Activated naive CD8-positive, alpha-beta T cell treated with anti-CD3 and anti-CD28 coated beads, Interleukin-2, amount 10 ng/mL, durations not matched to agents 7 days and 5 days (primary cell): ENCODE measurements at regions not wholly inside any gene's neighbourhood (a gene's known extent, or its start where the extent isn't known, plus 50 kb on each side); places are given as distances from the start of the nearest gene placed in this dataset.

Experiments
- ATAC-seq: fragments of 150-1000 bp; cut with Tn5 transposase; one replicate; pipeline ENCODE4 v1.10.0; 2021; ENCODE audit warnings: low read depth, moderate library complexity
- POLR2A ChIA-PET: fragments of 350-600 bp; sonication (Branson Sonifier 250); formaldehyde crosslinking; loops from one replicate; lab custom pipeline; 2021; ENCODE audit warnings: antibody characterized with exemption; lab: Charles Lee
- DNase-seq: peaks from one replicate; pipeline ENCODE4 v3.0.0; 2021
- H3K27ac Mint-ChIP-seq: one replicate; pipeline ENCODE4 v1.8.0; 2022; ENCODE audit warnings: mild to moderate bottlenecking, mixed read lengths
- H3K27me3 Mint-ChIP-seq: one replicate; pipeline ENCODE4 v1.8.0; 2022; ENCODE audit warnings: mild to moderate bottlenecking, moderate library complexity, mixed read lengths
- H3K36me3 Mint-ChIP-seq: one replicate; pipeline ENCODE4 v1.8.0; 2021; ENCODE audit warnings: mild to moderate bottlenecking, mixed read lengths
- H3K4me1 Mint-ChIP-seq: one replicate; pipeline ENCODE4 v1.8.0; 2021; ENCODE audit warnings: mixed read lengths
- H3K4me3 Mint-ChIP-seq: one replicate; pipeline ENCODE4 v1.8.0; 2022; ENCODE audit warnings: mild to moderate bottlenecking, moderate library complexity, mixed read lengths
- H3K9me3 Mint-ChIP-seq: one replicate; pipeline ENCODE4 v1.8.0; 2021; ENCODE audit warnings: mixed read lengths

DNA sequence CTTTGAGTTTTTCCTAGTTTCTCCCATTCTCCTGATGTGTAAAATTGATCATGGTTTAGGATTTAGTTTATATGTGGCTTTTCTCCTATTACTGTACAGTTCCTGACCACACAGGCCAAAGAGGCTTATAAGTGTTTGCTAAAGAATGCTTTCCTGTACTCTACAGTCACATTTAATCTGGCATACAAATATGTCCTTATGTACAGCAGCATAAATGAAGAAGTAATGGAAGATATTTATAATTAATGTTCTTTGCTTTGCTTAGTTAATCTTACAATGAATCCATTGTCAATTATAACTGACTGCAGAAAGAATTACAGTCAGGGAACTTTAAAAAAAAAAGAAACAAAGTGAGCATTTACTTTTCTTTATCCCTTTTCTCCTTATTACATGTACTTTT is 293.9 kb downstream of the KCNC2 start:
- Mint-ChIP-seq H3K4me3 (no peak overlapping the region), H3K27ac (no peak overlapping the region), H3K4me1 (no peaks in the 10 kb centered on the region), H3K36me3 (no peaks in the 10 kb centered on the region), H3K27me3 (no peaks in the 10 kb centered on the region), H3K9me3 (no peaks in the 10 kb centered on the region)
- POLR2A ChIA-PET = no interaction called here
- no peak for DNase-seq
- ATAC-seq = no peak

DNA sequence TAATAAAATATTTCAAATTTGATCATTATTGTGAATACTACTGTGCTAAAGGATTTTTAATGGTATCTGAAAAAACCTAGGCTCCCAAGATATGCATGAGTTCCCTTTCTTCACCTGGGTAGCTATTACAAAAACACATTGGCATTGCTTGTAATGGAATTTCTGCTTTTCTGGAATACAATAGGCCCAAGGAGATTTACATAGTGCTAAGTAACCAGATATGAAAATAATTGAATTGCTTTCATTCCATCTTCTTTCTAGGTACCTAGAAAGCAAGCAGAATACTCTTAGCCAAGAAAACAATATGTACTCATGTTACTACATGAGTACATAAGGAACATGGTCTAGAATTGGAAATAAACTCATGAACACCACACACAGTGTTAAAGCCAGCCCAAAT is 291.9 kb downstream of the KCNC2 start:
- POLR2A ChIA-PET = no interaction called here
- no peaks in the 10 kb centered on the region for H3K27me3 Mint-ChIP-seq
- peaks cover 1% of the 10 kb centered on the region for H3K9me3 Mint-ChIP-seq
- no peak overlapping the region for H3K27ac Mint-ChIP-seq
- no peak overlapping the region for H3K4me3 Mint-ChIP-seq
- H3K36me3 Mint-ChIP-seq = no peaks in the 10 kb centered on the region
- no peaks in the 10 kb centered on the region for H3K4me1 Mint-ChIP-seq
- DNase-seq (no peak), ATAC-seq (no peak)

DNA sequence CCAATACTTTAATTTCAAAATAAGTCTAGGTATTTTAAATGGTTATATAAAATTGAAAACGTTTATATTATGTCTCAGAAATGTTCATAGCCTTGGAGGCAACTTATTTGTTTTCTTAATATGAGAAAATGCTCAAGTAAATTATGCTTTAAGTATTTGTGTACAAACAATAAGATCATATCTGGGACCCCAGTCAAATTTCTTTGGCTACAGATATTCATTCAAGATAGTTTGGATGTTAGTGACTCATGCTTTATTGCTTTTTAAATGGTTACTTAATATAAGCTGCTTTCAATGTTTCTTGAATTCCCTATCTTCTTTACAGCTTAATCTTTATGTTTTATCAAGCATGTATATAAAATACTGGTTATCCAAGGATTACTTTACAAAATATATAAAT is 291.3 kb downstream of the KCNC2 start:
- no peaks in the 10 kb centered on the region for H3K27me3 Mint-ChIP-seq
- H3K36me3 Mint-ChIP-seq = no peaks in the 10 kb centered on the region
- POLR2A ChIA-PET = no interaction called here
- ATAC-seq (no peak), DNase-seq (no peak)
- H3K4me1 Mint-ChIP-seq = no peaks in the 10 kb centered on the region
- H3K9me3 Mint-ChIP-seq = peaks cover 2% of the 10 kb centered on the region
- no peak overlapping the region for H3K27ac Mint-ChIP-seq
- H3K4me3 Mint-ChIP-seq = no peak overlapping the region

DNA sequence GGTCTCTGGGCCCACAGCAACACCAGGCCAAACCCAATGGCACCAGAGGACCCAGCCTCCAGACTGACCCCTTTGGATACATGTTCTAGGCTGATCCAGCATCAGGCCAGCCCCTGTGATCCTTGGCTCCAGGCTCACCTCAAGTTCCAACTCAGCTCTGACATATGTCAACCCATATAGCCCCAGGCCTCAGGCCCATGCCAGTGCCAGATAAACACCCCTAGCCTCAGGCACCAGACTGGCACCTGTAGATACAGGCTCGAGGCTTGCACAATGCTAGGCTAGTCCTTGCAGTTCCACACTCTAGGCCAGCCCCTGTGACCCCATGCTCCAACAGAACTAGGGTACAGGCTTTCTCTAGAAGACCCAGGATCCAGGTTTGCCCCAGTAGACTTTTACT is 287.5 kb downstream of the KCNC2 start:
- no peak overlapping the region for H3K27ac Mint-ChIP-seq
- ATAC-seq = no peak
- no peak overlapping the region for H3K4me3 Mint-ChIP-seq
- DNase-seq = no peak
- H3K9me3 Mint-ChIP-seq = peaks cover 10% of the 10 kb centered on the region
- peaks cover 1% of the 10 kb centered on the region for H3K36me3 Mint-ChIP-seq
- H3K27me3 Mint-ChIP-seq = no peaks in the 10 kb centered on the region
- POLR2A ChIA-PET = no interaction called here
- no peaks in the 10 kb centered on the region for H3K4me1 Mint-ChIP-seq

DNA sequence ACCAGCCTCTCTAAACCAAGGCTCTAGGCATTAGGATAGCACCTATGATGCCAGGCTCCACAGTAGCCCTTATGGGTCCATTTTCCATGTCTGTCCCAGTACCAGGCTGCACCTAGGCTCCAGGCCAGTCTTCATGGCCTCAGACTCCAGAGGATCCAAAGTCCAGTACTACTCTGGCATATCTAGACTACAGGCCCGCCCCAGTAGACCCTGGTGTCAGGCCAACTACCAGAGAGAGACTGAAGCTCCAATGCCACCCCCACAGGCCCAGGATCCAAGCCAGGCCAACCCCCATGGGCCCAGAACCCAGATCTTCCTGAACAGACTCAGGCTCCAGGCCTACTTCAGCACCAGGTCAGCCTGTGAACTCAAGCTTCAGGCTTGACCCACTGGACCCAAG is 287.0 kb downstream of the KCNC2 start:
- peaks cover 11% of the 10 kb centered on the region for H3K9me3 Mint-ChIP-seq
- no peaks in the 10 kb centered on the region for H3K27me3 Mint-ChIP-seq
- no peak overlapping the region for H3K27ac Mint-ChIP-seq
- DNase-seq = no peak
- H3K36me3 Mint-ChIP-seq = peaks cover 1% of the 10 kb centered on the region
- POLR2A ChIA-PET = no interaction called here
- no peak for ATAC-seq
- H3K4me1 Mint-ChIP-seq = no peaks in the 10 kb centered on the region
- no peak overlapping the region for H3K4me3 Mint-ChIP-seq

DNA sequence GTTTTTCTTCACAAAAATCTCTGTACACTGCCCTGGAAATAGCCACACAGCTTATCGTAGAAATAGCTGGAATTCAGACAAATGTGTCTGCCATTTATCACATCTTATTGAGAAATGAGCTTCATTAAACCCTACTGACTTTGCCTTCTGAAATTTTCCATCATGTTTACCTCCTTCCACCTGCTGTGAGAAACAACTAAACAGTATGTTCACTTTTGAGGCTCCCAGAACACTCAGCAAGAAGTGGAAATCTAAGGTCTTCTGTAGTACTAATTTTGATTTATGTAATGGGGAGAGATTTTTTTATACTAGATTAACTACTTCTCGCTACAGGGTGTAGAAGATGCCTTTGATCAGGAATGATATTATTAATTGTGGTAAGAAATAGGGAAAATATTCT is 268.0 kb downstream of the KCNC2 start:
- POLR2A ChIA-PET = no interaction called here
- ATAC-seq = no peak
- H3K4me3 Mint-ChIP-seq = no peak overlapping the region
- peaks cover 3% of the 10 kb centered on the region for H3K9me3 Mint-ChIP-seq
- no peak for DNase-seq
- no peaks in the 10 kb centered on the region for H3K36me3 Mint-ChIP-seq
- no peak overlapping the region for H3K27ac Mint-ChIP-seq
- no peaks in the 10 kb centered on the region for H3K27me3 Mint-ChIP-seq
- H3K4me1 Mint-ChIP-seq = peaks cover 10% of the 10 kb centered on the region

DNA sequence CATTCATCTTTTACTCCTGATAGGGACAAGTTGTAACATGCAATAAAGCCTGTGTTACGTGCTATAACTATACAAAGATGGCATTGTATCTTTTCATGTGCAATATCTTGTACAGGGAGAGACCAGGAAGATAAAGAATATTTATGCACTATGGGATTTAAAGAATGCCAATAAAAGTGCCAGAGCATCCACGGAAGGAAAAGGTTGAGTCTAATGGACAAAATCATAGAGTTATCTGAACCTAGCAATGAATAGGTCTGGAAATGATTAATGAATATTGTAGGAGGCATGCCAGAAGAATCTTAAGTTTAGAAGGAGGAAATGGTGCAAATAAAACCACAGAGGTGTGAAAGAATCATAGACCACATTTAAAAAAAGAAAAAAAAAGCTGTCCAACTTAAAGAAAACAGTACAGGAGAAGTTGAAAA is 263.9 kb downstream of the KCNC2 start:
- Mint-ChIP-seq H3K27me3 (no peaks in the 10 kb centered on the region), H3K36me3 (no peaks in the 10 kb centered on the region), H3K4me1 (peaks cover 10% of the 10 kb centered on the region), H3K27ac (peak overlapping the region; percentile 75), H3K9me3 (no peaks in the 10 kb centered on the region), H3K4me3 (peak overlapping the region; percentile 53)
- no peak for DNase-seq
- peak; percentile 60 for ATAC-seq
- POLR2A ChIA-PET = no interaction called here

DNA sequence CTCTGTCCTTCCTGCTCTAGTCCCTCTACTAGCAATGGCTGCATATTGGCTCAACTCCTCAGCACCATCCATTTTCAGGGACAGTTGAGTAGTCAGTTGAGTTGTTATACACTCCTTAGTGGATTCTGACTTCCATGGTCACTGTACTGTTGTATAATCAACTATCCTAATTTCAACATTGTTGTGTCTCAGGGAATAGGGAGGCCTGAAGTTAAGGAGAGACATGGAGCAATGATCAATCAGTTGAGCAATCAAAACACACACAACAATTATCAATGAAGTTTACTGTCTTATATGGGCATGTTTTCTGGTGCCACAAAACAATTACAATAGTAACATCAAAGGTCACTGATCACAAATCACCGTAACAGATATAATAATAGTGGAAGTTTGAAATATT is 255.9 kb downstream of the KCNC2 start:
- Mint-ChIP-seq H3K36me3 (no peaks in the 10 kb centered on the region), H3K4me3 (no peak overlapping the region), H3K27me3 (no peaks in the 10 kb centered on the region), H3K9me3 (no peaks in the 10 kb centered on the region), H3K4me1 (no peaks in the 10 kb centered on the region), H3K27ac (no peak overlapping the region)
- DNase-seq (no peak), ATAC-seq (no peak)
- POLR2A ChIA-PET = no interaction called here

DNA sequence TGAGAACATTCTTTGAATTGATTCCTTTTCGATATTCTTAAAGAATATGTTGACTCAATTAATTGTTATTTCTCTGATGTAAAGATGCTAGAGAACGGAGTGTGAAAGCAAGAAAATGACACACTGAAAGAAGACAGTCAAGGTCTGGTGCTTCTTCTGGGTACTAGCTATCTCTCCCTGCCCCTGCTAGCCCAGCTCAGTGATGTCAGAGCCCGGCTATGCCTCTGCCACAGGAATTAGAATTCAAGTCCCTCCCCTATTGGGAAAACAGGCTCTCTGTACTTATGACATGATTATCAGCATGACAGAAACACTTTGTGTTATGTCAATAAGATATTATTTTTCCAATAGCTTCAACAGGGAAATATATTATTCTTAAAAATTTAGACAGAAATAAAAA is 252.4 kb downstream of the KCNC2 start:
- Mint-ChIP-seq H3K9me3 (no peaks in the 10 kb centered on the region), H3K27ac (no peak overlapping the region), H3K4me1 (no peaks in the 10 kb centered on the region), H3K4me3 (no peak overlapping the region), H3K36me3 (no peaks in the 10 kb centered on the region), H3K27me3 (no peaks in the 10 kb centered on the region)
- DNase-seq = no peak
- no peak for ATAC-seq
- POLR2A ChIA-PET = no interaction called here

DNA sequence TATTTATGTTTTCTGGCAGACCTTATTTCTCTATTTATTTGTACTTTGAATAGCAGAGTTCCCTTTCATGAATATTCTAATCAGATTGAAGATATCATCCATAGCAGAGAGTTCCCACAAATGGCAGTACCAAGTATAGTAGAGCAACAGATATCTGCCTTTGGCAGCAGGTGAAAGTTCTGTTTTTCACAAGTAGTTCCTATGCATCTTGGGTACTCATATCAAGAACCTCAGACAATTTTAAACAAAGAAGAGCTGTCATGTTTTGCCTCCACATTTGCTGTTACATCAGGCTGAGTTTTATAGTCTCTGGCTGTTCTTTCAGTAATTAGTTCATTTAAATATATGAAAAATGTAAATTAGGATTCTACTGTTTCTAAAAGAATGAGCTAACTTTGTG is 252.0 kb downstream of the KCNC2 start:
- Mint-ChIP-seq H3K27ac (no peak overlapping the region), H3K9me3 (no peaks in the 10 kb centered on the region), H3K27me3 (no peaks in the 10 kb centered on the region), H3K4me3 (no peak overlapping the region), H3K4me1 (no peaks in the 10 kb centered on the region), H3K36me3 (no peaks in the 10 kb centered on the region)
- POLR2A ChIA-PET = no interaction called here
- DNase-seq = no peak
- ATAC-seq = no peak

DNA sequence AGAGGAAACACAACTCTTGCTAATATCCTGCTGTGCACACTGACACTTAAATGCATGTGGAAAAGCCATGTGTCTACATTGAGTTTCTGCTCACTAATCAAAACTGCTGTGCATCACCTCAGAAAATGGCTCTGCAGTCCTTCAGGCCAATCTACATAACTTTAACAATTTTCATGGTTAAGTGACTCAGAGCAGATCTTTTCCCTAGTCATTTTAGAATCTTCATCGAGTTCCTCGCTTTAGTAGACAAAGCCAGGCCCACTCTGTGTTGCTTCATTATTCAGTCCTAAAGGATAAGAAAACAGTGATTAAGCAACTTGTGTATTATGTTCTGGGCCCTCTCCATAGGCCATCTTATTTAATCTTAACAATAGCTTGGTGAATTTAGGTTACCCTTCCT is 250.0 kb downstream of the KCNC2 start:
- no peak for ATAC-seq
- Mint-ChIP-seq H3K4me3 (no peak overlapping the region), H3K27ac (no peak overlapping the region), H3K36me3 (no peaks in the 10 kb centered on the region), H3K9me3 (no peaks in the 10 kb centered on the region), H3K27me3 (no peaks in the 10 kb centered on the region), H3K4me1 (no peaks in the 10 kb centered on the region)
- DNase-seq = no peak
- POLR2A ChIA-PET = no interaction called here

DNA sequence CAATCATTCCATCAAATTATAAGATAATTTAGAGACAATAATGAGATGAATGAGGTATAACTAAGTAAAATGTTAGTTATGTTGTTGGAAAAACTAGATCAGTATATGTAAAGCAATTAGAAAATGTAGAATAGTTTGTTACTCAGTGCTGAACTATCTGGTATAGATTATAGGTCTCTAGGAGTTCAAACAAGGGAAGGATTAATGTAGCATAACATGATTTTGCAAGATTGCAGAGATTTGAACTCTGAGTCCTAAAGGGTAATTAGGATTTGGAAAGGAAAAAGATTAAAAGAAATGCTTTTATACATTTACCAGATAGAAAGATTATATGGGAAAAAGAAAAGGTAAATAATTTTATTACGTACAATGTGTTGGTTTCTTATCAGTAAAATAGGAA is 246.3 kb downstream of the KCNC2 start:
- no peak for DNase-seq
- H3K36me3 Mint-ChIP-seq = no peaks in the 10 kb centered on the region
- no peaks in the 10 kb centered on the region for H3K27me3 Mint-ChIP-seq
- H3K4me3 Mint-ChIP-seq = no peak overlapping the region
- ATAC-seq = no peak
- no peaks in the 10 kb centered on the region for H3K4me1 Mint-ChIP-seq
- H3K9me3 Mint-ChIP-seq = no peaks in the 10 kb centered on the region
- POLR2A ChIA-PET = no interaction called here
- no peak overlapping the region for H3K27ac Mint-ChIP-seq

DNA sequence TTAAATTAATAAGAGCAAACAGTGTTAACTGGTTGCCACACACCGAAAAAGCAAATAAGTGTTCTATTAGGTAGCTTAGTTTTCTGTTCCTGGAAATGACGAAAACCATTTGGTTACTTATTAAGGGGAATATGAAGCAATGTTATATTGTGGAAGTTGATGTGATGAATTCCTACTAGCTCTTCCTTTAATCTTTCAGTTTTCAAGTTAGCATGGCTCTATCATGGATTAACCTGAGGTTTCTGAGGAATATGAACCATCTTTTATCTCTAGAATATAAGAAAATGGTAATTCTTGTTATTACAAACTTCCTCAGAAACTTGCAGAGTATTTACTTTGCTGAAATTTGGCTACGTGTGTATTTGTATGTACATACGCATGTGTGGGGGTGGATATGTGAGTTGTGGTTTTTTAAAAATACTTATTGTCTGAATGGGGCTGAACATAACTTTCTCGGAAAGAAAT is 245.7 kb downstream of the KCNC2 start:
- Mint-ChIP-seq H3K27me3 (no peaks in the 10 kb centered on the region), H3K4me3 (no peak overlapping the region), H3K9me3 (no peaks in the 10 kb centered on the region), H3K4me1 (no peaks in the 10 kb centered on the region), H3K36me3 (no peaks in the 10 kb centered on the region), H3K27ac (no peak overlapping the region)
- no peak for DNase-seq
- POLR2A ChIA-PET = no interaction called here
- ATAC-seq = no peak

DNA sequence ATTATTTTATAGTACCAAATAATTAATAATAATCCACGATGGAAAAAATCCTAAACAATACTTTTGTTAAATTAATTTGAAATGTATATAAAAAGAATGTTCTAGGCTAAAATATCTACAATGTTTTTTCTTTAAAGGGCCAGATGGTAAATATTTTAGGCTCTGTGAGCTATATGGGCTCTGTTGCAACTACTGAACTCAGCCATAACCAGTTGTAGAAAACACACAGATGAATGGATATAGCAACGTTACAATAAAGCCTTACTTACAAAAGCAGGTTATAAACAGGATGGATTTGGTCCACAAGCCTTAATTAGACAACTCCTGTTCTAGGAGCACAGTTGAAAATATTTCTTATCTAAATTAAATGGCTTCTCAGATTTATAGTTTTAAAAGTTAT is 245.2 kb downstream of the KCNC2 start:
- no peaks in the 10 kb centered on the region for H3K36me3 Mint-ChIP-seq
- ATAC-seq (no peak), DNase-seq (no peak)
- no peak overlapping the region for H3K4me3 Mint-ChIP-seq
- H3K9me3 Mint-ChIP-seq = no peaks in the 10 kb centered on the region
- POLR2A ChIA-PET = no interaction called here
- H3K27me3 Mint-ChIP-seq = no peaks in the 10 kb centered on the region
- no peaks in the 10 kb centered on the region for H3K4me1 Mint-ChIP-seq
- H3K27ac Mint-ChIP-seq = no peak overlapping the region

DNA sequence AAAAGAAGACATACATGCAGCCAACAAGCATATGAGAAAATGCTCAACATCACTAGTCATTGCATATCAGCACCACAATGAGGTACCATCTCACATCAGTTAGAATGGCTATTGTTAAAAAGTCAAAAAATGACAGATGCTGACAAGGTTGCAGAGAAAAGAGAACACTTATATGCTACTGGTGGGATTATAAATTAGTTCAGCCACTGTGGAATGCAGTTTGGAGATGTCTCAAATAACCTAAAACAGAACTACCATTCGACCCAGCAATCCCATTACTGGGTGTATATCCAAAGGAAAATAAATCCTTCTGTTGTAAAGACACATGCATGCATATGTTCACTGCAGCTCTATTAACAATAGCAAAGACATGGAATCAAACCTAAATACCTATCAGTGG is 238.4 kb downstream of the KCNC2 start:
- Mint-ChIP-seq H3K9me3 (no peaks in the 10 kb centered on the region), H3K27ac (no peak overlapping the region), H3K27me3 (no peaks in the 10 kb centered on the region), H3K4me1 (no peaks in the 10 kb centered on the region), H3K36me3 (no peaks in the 10 kb centered on the region), H3K4me3 (no peak overlapping the region)
- ATAC-seq = no peak
- POLR2A ChIA-PET = no interaction called here
- no peak for DNase-seq
